ENCODE measurements at regions not wholly inside any gene's neighbourhood (a gene's known extent, or its start where the extent isn't known, plus 50 kb on each side); places are given as distances from the start of the nearest gene placed in this dataset.

GRCh38 chr2:183459466-183459865 is 335.2 kb downstream of the NUP35 start:
- Mint-ChIP-seq H3K9me3 (peaks cover 4 to 21% (median 16%) of the 10 kb centered on the region in 3 donors), H3K27ac (no peak overlapping the region), H3K4me1 (no peaks in the 10 kb centered on the region), H3K36me3 (no peaks in the 10 kb centered on the region), H3K27me3 (no peaks in the 10 kb centered on the region), H3K4me3 (no peak overlapping the region)
- ChIA-PET POLR2A (no interaction called here), CTCF (no interaction called here)
- Histone ChIP-seq H3K27ac (ENCODE audit: low read length) (no peak overlapping the region), H3K9me3 (no peaks in the 10 kb centered on the region), H3K36me3 (ENCODE audit: control insufficient read depth in 2 of 2, extremely low read depth in 1 of 2, insufficient read depth in 1 of 2, low read length in 1 of 2) (no peaks in the 10 kb centered on the region), H3K4me1 (ENCODE audit: control insufficient read depth in 1 of 2, extremely low read depth in 1 of 2, insufficient read depth in 2 of 2, low read length in 2 of 2) (no peaks in the 10 kb centered on the region), H3K4me3 (ENCODE audit: control insufficient read depth in 1 of 2, extremely low read depth in 1 of 2, low read length in 1 of 2) (no peak overlapping the region), H3K27me3 (replicated peaks in 1 of 2; ENCODE audit: control insufficient read depth in 2 of 2, extremely low read depth in 1 of 2, insufficient read depth in 2 of 2, low read length in 1 of 2) (no peaks in the 10 kb centered on the region)
- ATAC-seq (replicated peaks in 1 of 4) = no peak
- WGBS (ENCODE audit: insufficient coverage) = no CpG with 5 or more reads among the region's 4 CpGs
- DNase-seq = no peak

GRCh38 chr2:183463821-183464220 is 339.6 kb downstream of the NUP35 start:
- Mint-ChIP-seq H3K27ac (no peak overlapping the region), H3K4me1 (no peaks in the 10 kb centered on the region), H3K27me3 (no peaks in the 10 kb centered on the region), H3K9me3 (peaks cover 2 to 17% (median 12%) of the 10 kb centered on the region in 3 donors), H3K36me3 (no peaks in the 10 kb centered on the region), H3K4me3 (no peak overlapping the region)
- Histone ChIP-seq H3K27ac (ENCODE audit: low read length) (no peak overlapping the region), H3K4me1 (ENCODE audit: control insufficient read depth in 1 of 2, extremely low read depth in 1 of 2, insufficient read depth in 2 of 2, low read length in 2 of 2) (no peaks in the 10 kb centered on the region), H3K4me3 (ENCODE audit: control insufficient read depth in 1 of 2, extremely low read depth in 1 of 2, low read length in 1 of 2) (no peak overlapping the region), H3K9me3 (no peaks in the 10 kb centered on the region), H3K27me3 (replicated peaks in 1 of 2; ENCODE audit: control insufficient read depth in 2 of 2, extremely low read depth in 1 of 2, insufficient read depth in 2 of 2, low read length in 1 of 2) (no peaks in the 10 kb centered on the region), H3K36me3 (ENCODE audit: control insufficient read depth in 2 of 2, extremely low read depth in 1 of 2, insufficient read depth in 1 of 2, low read length in 1 of 2) (no peaks in the 10 kb centered on the region)
- ATAC-seq (replicated peaks in 1 of 4) (no peak), DNase-seq (no peak)
- no CpG with 5 or more reads among the region's 1 CpG for WGBS (ENCODE audit: insufficient coverage)
- ChIA-PET POLR2A (no interaction called here), CTCF (no interaction called here)

GRCh38 chr2:183465048-183465447 is 340.8 kb downstream of the NUP35 start:
- no peak overlapping the region for H3K27ac Mint-ChIP-seq
- ATAC-seq (replicated peaks in 1 of 4) (no peak), DNase-seq (no peak)
- H3K9me3 Mint-ChIP-seq = peaks cover 9 to 22% (median 21%) of the 10 kb centered on the region in 3 donors
- no peaks in the 10 kb centered on the region for H3K27me3 ChIP-seq (replicated peaks in 1 of 2; ENCODE audit: control insufficient read depth in 2 of 2, extremely low read depth in 1 of 2, insufficient read depth in 2 of 2, low read length in 1 of 2)
- H3K4me3 ChIP-seq (ENCODE audit: control insufficient read depth in 1 of 2, extremely low read depth in 1 of 2, low read length in 1 of 2) = no peak overlapping the region
- no peaks in the 10 kb centered on the region for H3K4me1 ChIP-seq (ENCODE audit: control insufficient read depth in 1 of 2, extremely low read depth in 1 of 2, insufficient read depth in 2 of 2, low read length in 2 of 2)
- H3K4me1 Mint-ChIP-seq = no peaks in the 10 kb centered on the region
- H3K36me3 ChIP-seq (ENCODE audit: control insufficient read depth in 2 of 2, extremely low read depth in 1 of 2, insufficient read depth in 1 of 2, low read length in 1 of 2) = no peaks in the 10 kb centered on the region
- ChIA-PET POLR2A (no interaction called here), CTCF (no interaction called here)
- H3K9me3 ChIP-seq = peaks cover 3% of the 10 kb centered on the region
- H3K27me3 Mint-ChIP-seq = no peaks in the 10 kb centered on the region
- no peaks in the 10 kb centered on the region for H3K36me3 Mint-ChIP-seq
- no peak overlapping the region for H3K4me3 Mint-ChIP-seq
- no peak overlapping the region for H3K27ac ChIP-seq (ENCODE audit: low read length)

GRCh38 chr2:183474912-183475695 is 350.9 kb downstream of the NUP35 start:
- DNase-seq = no peak
- Mint-ChIP-seq H3K4me3 (no peak overlapping the region), H3K27ac (no peak overlapping the region), H3K9me3 (peaks cover 4 to 15% (median 12%) of the 10 kb centered on the region in 3 donors), H3K36me3 (no peaks in the 10 kb centered on the region), H3K27me3 (no peaks in the 10 kb centered on the region), H3K4me1 (no peaks in the 10 kb centered on the region)
- 72% methylated on average over 7 of the region's 10 CpGs for whole genome bisulfite sequencing (ENCODE audit: insufficient coverage)
- no peak for ATAC-seq (replicated peaks in 1 of 4)
- no peaks in the 10 kb centered on the region for H3K4me1 ChIP-seq (ENCODE audit: control insufficient read depth in 1 of 2, extremely low read depth in 1 of 2, insufficient read depth in 2 of 2, low read length in 2 of 2)
- H3K27ac ChIP-seq (ENCODE audit: low read length) = no peak overlapping the region
- H3K27me3 ChIP-seq (replicated peaks in 1 of 2; ENCODE audit: control insufficient read depth in 2 of 2, extremely low read depth in 1 of 2, insufficient read depth in 2 of 2, low read length in 1 of 2) = no peaks in the 10 kb centered on the region
- H3K9me3 ChIP-seq = peaks cover 2% of the 10 kb centered on the region
- CTCF ChIA-PET = no interaction called here
- H3K4me3 ChIP-seq (ENCODE audit: control insufficient read depth in 1 of 2, extremely low read depth in 1 of 2, low read length in 1 of 2) = no peak overlapping the region
- POLR2A ChIA-PET = interaction anchor here in 1 of 2 donors (0.6 kb wide), 1 partner anchor 11 kb away, joined by 3 read pairs; no protein-coding TSS in a partner anchor
- no peaks in the 10 kb centered on the region for H3K36me3 ChIP-seq (ENCODE audit: control insufficient read depth in 2 of 2, extremely low read depth in 1 of 2, insufficient read depth in 1 of 2, low read length in 1 of 2)

GRCh38 chr2:183476490-183476889 is 352.2 kb downstream of the NUP35 start:
- Histone ChIP-seq H3K27me3 (replicated peaks in 1 of 2; ENCODE audit: control insufficient read depth in 2 of 2, extremely low read depth in 1 of 2, insufficient read depth in 2 of 2, low read length in 1 of 2) (no peaks in the 10 kb centered on the region), H3K27ac (ENCODE audit: low read length) (no peak overlapping the region), H3K4me1 (ENCODE audit: control insufficient read depth in 1 of 2, extremely low read depth in 1 of 2, insufficient read depth in 2 of 2, low read length in 2 of 2) (no peaks in the 10 kb centered on the region), H3K36me3 (ENCODE audit: control insufficient read depth in 2 of 2, extremely low read depth in 1 of 2, insufficient read depth in 1 of 2, low read length in 1 of 2) (no peaks in the 10 kb centered on the region), H3K4me3 (ENCODE audit: control insufficient read depth in 1 of 2, extremely low read depth in 1 of 2, low read length in 1 of 2) (no peak overlapping the region), H3K9me3 (peaks cover 2% of the 10 kb centered on the region)
- Mint-ChIP-seq H3K4me3 (no peak overlapping the region), H3K27me3 (no peaks in the 10 kb centered on the region), H3K36me3 (peaks cover 3% of the 10 kb centered on the region), H3K9me3 (peaks cover 0 to 10% (median 9%) of the 10 kb centered on the region in 3 donors), H3K4me1 (no peaks in the 10 kb centered on the region), H3K27ac (no peak overlapping the region)
- ATAC-seq (replicated peaks in 1 of 4) = no peak
- CTCF ChIA-PET = no interaction called here
- POLR2A ChIA-PET = no interaction called here
- no peak for DNase-seq

GRCh38 chr2:183477296-183477695 is 353.1 kb downstream of the NUP35 start:
- peaks cover 0 to 10% (median 9%) of the 10 kb centered on the region in 3 donors for H3K9me3 Mint-ChIP-seq
- POLR2A ChIA-PET = no interaction called here
- WGBS (ENCODE audit: insufficient coverage) = 77% methylated on average over 1 of the region's 2 CpGs
- H3K27ac Mint-ChIP-seq = no peak overlapping the region
- Histone ChIP-seq H3K27me3 (replicated peaks in 1 of 2; ENCODE audit: control insufficient read depth in 2 of 2, extremely low read depth in 1 of 2, insufficient read depth in 2 of 2, low read length in 1 of 2) (no peaks in the 10 kb centered on the region), H3K4me3 (ENCODE audit: control insufficient read depth in 1 of 2, extremely low read depth in 1 of 2, low read length in 1 of 2) (no peak overlapping the region), H3K9me3 (peaks cover 2% of the 10 kb centered on the region), H3K27ac (ENCODE audit: low read length) (no peak overlapping the region), H3K4me1 (ENCODE audit: control insufficient read depth in 1 of 2, extremely low read depth in 1 of 2, insufficient read depth in 2 of 2, low read length in 2 of 2) (no peaks in the 10 kb centered on the region), H3K36me3 (ENCODE audit: control insufficient read depth in 2 of 2, extremely low read depth in 1 of 2, insufficient read depth in 1 of 2, low read length in 1 of 2) (no peaks in the 10 kb centered on the region)
- H3K4me3 Mint-ChIP-seq = no peak overlapping the region
- no peaks in the 10 kb centered on the region for H3K4me1 Mint-ChIP-seq
- CTCF ChIA-PET = interaction anchor here in 1 of 2 donors (0.7 kb wide), 1 partner anchor 1985 kb away, joined by 5 read pairs; no protein-coding TSS in a partner anchor
- DNase-seq = no peak
- no peak for ATAC-seq (replicated peaks in 1 of 4)
- peaks cover 3% of the 10 kb centered on the region for H3K36me3 Mint-ChIP-seq
- no peaks in the 10 kb centered on the region for H3K27me3 Mint-ChIP-seq
